ELF-1 (cell line): ENCODE measurements at regions not wholly inside any gene's neighbourhood (a gene's known extent, or its start where the extent isn't known, plus 50 kb on each side); places are given as distances from the start of the nearest gene placed in this dataset.
"Not testable (repeated sequence)": the region's sequence is repeated elsewhere in the genome, so short reads cannot be mapped to it uniquely, and the experiment has no call there.

Experiments
- DNase-seq: peaks from one replicate; pipeline ENCODE4 v3.0.0-alpha.2; 2016; ENCODE audit warnings: low read depth, low spot score

GRCh38 chr20:5492937-5493336 is 117.9 kb downstream of the GPCPD1 start:
- DNase-seq: no peak

- no peak for DNase-seq
These were observed 119.4 kb downstream of the GPCPD1 start for GRCh38 chr20:5491455-5491854.

GRCh38 chr20:5489601-5490000 is 121.2 kb downstream of the GPCPD1 start:
- DNase-seq: no peak

GRCh38 chr20:5488823-5489222 is 122.0 kb downstream of the GPCPD1 start:
- DNase-seq: no peak

- DNase-seq: no peak
These were observed 124.3 kb downstream of the GPCPD1 start for GRCh38 chr20:5486377-5487054.

- no peak for DNase-seq
These were observed 125.9 kb downstream of the GPCPD1 start for GRCh38 chr20:5484926-5485325.

GRCh38 chr20:5484346-5484745 is 126.5 kb downstream of the GPCPD1 start:
- peak; percentile 5 for DNase-seq

- DNase-seq: no peak
These were observed 128.0 kb downstream of the GPCPD1 start for GRCh38 chr20:5482791-5483190.

GRCh38 chr20:5481872-5482271 is 128.9 kb downstream of the GPCPD1 start:
- no peak for DNase-seq

GRCh38 chr20:5480824-5481600 is 129.8 kb downstream of the GPCPD1 start:
- no peak for DNase-seq

GRCh38 chr20:5474646-5475550 is 135.9 kb downstream of the GPCPD1 start:
- DNase-seq: no peak

GRCh38 chr20:5471866-5472265 is 138.9 kb downstream of the GPCPD1 start:
- DNase-seq: not testable (repeated sequence)

- no peak for DNase-seq
These were observed 139.4 kb downstream of the GPCPD1 start for GRCh38 chr20:5471368-5471767.

- DNase-seq: no peak
These were observed 139.9 kb downstream of the GPCPD1 start for GRCh38 chr20:5470943-5471342.

GRCh38 chr20:5470458-5470857 is 140.3 kb downstream of the GPCPD1 start:
- no peak for DNase-seq

- no peak for DNase-seq
These were observed 141.7 kb downstream of the GPCPD1 start for GRCh38 chr20:5469111-5469510.

GRCh38 chr20:5467086-5467485 is 143.7 kb downstream of the GPCPD1 start:
- DNase-seq: no peak

- no peak for DNase-seq
These were observed 145.2 kb downstream of the GPCPD1 start for GRCh38 chr20:5465604-5465927.

- no peak for DNase-seq
These were observed 145.8 kb downstream of the GPCPD1 start for GRCh38 chr20:5464901-5465603.

GRCh38 chr20:5463007-5463686 is 146.4 kb upstream of the PROKR2 start:
- no peak for DNase-seq

GRCh38 chr20:5453745-5454144 is 137.0 kb upstream of the PROKR2 start:
- DNase-seq: not testable (repeated sequence)
